HG03045 (cell line): ENCODE measurements at regions not wholly inside any gene's neighbourhood (a gene's known extent, or its start where the extent isn't known, plus 50 kb on each side); places are given as distances from the start of the nearest gene placed in this dataset.
"Not testable (repeated sequence)": the region's sequence is repeated elsewhere in the genome, so short reads cannot be mapped to it uniquely, and the experiment has no call there.

Experiments
- ATAC-seq: cut with Tn5 transposase; IDR thresholded peaks from one replicate; pipeline ENCODE4 v1.9.1; 2021; ENCODE audit warnings: mild to moderate bottlenecking, moderate library complexity; ENCODE audit not compliant: unreplicated experiment

- ATAC-seq: no peak
These were observed 290.6 kb upstream of the OR4E1 start for GRCh38 chr14:21964180-21964579.

GRCh38 chr14:21960636-21961035 lies 287.0 kb upstream of the OR4E1 start:
- no peak for ATAC-seq

GRCh38 chr14:21941885-21942284 lies 268.3 kb upstream of the OR4E1 start:
- no peak for ATAC-seq

- ATAC-seq: no peak
These were observed 267.6 kb upstream of the OR4E1 start for GRCh38 chr14:21940887-21941856.

- no peak for ATAC-seq
These were observed 266.2 kb upstream of the OR4E1 start for GRCh38 chr14:21939836-21940235.

- ATAC-seq: no peak
These were observed 264.4 kb upstream of the OR4E1 start for GRCh38 chr14:21937996-21938395.

- ATAC-seq: no peak
These were observed 260.1 kb upstream of the OR4E1 start for GRCh38 chr14:21933681-21934080.

GRCh38 chr14:21924479-21924878 lies 250.9 kb upstream of the OR4E1 start:
- no peak for ATAC-seq

- no peak for ATAC-seq
These were observed 250.2 kb upstream of the OR4E1 start for GRCh38 chr14:21923820-21924219.

- no peak for ATAC-seq
These were observed 247.8 kb upstream of the OR4E1 start for GRCh38 chr14:21921453-21921852.

GRCh38 chr14:21917699-21918436 lies 244.2 kb upstream of the OR4E1 start:
- no peak for ATAC-seq

- ATAC-seq: no peak
These were observed 242.2 kb upstream of the OR4E1 start for GRCh38 chr14:21915826-21916225.

GRCh38 chr14:21913759-21914158 lies 240.1 kb upstream of the OR4E1 start:
- ATAC-seq: no peak

GRCh38 chr14:21912367-21912766 lies 238.7 kb upstream of the OR4E1 start:
- no peak for ATAC-seq

GRCh38 chr14:21911877-21912276 lies 238.3 kb upstream of the OR4E1 start:
- ATAC-seq: no peak

- ATAC-seq: no peak
These were observed 236.6 kb upstream of the OR4E1 start for GRCh38 chr14:21910260-21910659.

- ATAC-seq: no peak
These were observed 229.1 kb upstream of the OR4E1 start for GRCh38 chr14:21902561-21903181.

- ATAC-seq: not testable (repeated sequence)
These were observed 221.2 kb upstream of the OR4E1 start for GRCh38 chr14:21894898-21895194.

- no peak for ATAC-seq
These were observed 220.6 kb upstream of the OR4E1 start for GRCh38 chr14:21894003-21894897.

- ATAC-seq: no peak
These were observed 218.3 kb upstream of the OR4E1 start for GRCh38 chr14:21891921-21892320.

GRCh38 chr14:21884995-21885394 lies 211.4 kb upstream of the OR4E1 start:
- ATAC-seq: no peak
